GM18870 (cell line): ENCODE measurements at regions not wholly inside any gene's neighbourhood (a gene's known extent, or its start where the extent isn't known, plus 50 kb on each side); places are given as distances from the start of the nearest gene placed in this dataset.

Experiments used
- ATAC-seq: cut with Tn5 transposase; IDR thresholded peaks from one replicate; pipeline ENCODE4 v1.9.1; 2021; ENCODE audit warnings: moderate library complexity; ENCODE audit not compliant: unreplicated experiment

- no peak for ATAC-seq
Measured at GRCh38 chr9:103899866-103900265, 194.2 kb upstream of the SMC2 start.

GRCh38 chr9:103900466-103900865 lies 193.6 kb upstream of the SMC2 start:
- ATAC-seq, result no peak

GRCh38 chr9:103902263-103902662 lies 191.8 kb upstream of the SMC2 start:
- peak; percentile 49 for ATAC-seq

- ATAC-seq, result no peak
Measured at GRCh38 chr9:103904242-103904641, 189.9 kb upstream of the SMC2 start.

- ATAC-seq, result no peak
Measured at GRCh38 chr9:103913899-103914298, 180.2 kb upstream of the SMC2 start.

- no peak for ATAC-seq
Measured at GRCh38 chr9:103919605-103920209, 174.4 kb upstream of the SMC2 start.

GRCh38 chr9:103928442-103928841 lies 165.7 kb upstream of the SMC2 start:
- ATAC-seq, result no peak

- ATAC-seq, result no peak
Measured at GRCh38 chr9:103941104-103941503, 153.0 kb upstream of the SMC2 start.

- ATAC-seq, result no peak
Measured at GRCh38 chr9:103942200-103942599, 151.9 kb upstream of the SMC2 start.

GRCh38 chr9:103942651-103943050 lies 151.5 kb upstream of the SMC2 start:
- ATAC-seq, result no peak

- no peak for ATAC-seq
Measured at GRCh38 chr9:103949096-103949495, 145.0 kb upstream of the SMC2 start.

- ATAC-seq, result no peak
Measured at GRCh38 chr9:103977163-103977562, 116.9 kb upstream of the SMC2 start.

- ATAC-seq, result no peak
Measured at GRCh38 chr9:103978396-103978795, 115.7 kb upstream of the SMC2 start.

GRCh38 chr9:103981912-103982311 lies 112.2 kb upstream of the SMC2 start:
- no peak for ATAC-seq

- no peak for ATAC-seq
Measured at GRCh38 chr9:103985077-103985476, 109.0 kb upstream of the SMC2 start.

GRCh38 chr9:103988821-103989220 lies 105.3 kb upstream of the SMC2 start:
- ATAC-seq, result no peak

GRCh38 chr9:103990311-103990710 lies 103.8 kb upstream of the SMC2 start:
- ATAC-seq, result no peak

GRCh38 chr9:103991001-103991400 lies 103.1 kb upstream of the SMC2 start:
- ATAC-seq, result no peak

GRCh38 chr9:103991698-103992097 lies 102.4 kb upstream of the SMC2 start:
- peak; percentile 90 for ATAC-seq

GRCh38 chr9:103992938-103993579 lies 101.0 kb upstream of the SMC2 start:
- no peak for ATAC-seq

- no peak for ATAC-seq
Measured at GRCh38 chr9:103997856-103998370, 96.2 kb upstream of the SMC2 start.

GRCh38 chr9:103999375-104000062 lies 94.6 kb upstream of the SMC2 start:
- no peak for ATAC-seq
